Keratinocyte (primary cell): ENCODE measurements at regions not wholly inside any gene's neighbourhood (a gene's known extent, or its start where the extent isn't known, plus 50 kb on each side); places are given as distances from the start of the nearest gene placed in this dataset.

Experiments used
- DNase-seq: peaks from one replicate; pipeline ENCODE4 v3.0.0-alpha.2; 2011; ENCODE audit warnings: low read depth, missing footprints, low spot score
- FAIRE-seq: peaks from 2 replicates; lab custom pipeline; 2011; peaks lifted over from hg19 to GRCh38; lab: Jason Lieb, UNC
- H2AFZ ChIP-seq: 2 replicates; pipeline ENCODE4 v1.6.0; 2012; ENCODE audit warnings: low read length, control low read depth, inconsistent platforms; ENCODE audit not compliant: control insufficient read depth
- H3K27ac ChIP-seq: 2 replicates; pipeline ENCODE4 v1.5.1; 2011; ENCODE audit warnings: low read length; ENCODE audit not compliant: control insufficient read depth, insufficient read depth
- H3K27me3 ChIP-seq: 3 replicates; pipeline ENCODE4 v1.6.0; 2011; ENCODE audit warnings: low read length; ENCODE audit not compliant: control insufficient read depth, insufficient read depth; ENCODE audit errors: extremely low read depth
- H3K36me3 ChIP-seq, 2 experiments: 2 replicates in 1 of 2; 3 replicates in 1 of 2; pipeline ENCODE4 v1.5.1; 2011; ENCODE audit warnings: low read length in 2 of 2, mild to moderate bottlenecking in 1 of 2; ENCODE audit not compliant: control insufficient read depth in 2 of 2, insufficient read depth in 2 of 2; ENCODE audit errors: extremely low read depth in 1 of 2
- H3K4me1 ChIP-seq: 3 replicates; pipeline ENCODE4 v1.5.1; 2011; ENCODE audit warnings: low read length; ENCODE audit not compliant: control insufficient read depth, insufficient read depth; ENCODE audit errors: extremely low read depth
- H3K4me2 ChIP-seq: 3 replicates; pipeline ENCODE4 v1.6.0; 2011; ENCODE audit warnings: low read depth, low read length; ENCODE audit not compliant: control insufficient read depth, insufficient read depth; ENCODE audit errors: extremely low read depth
- H3K4me3 ChIP-seq, 3 experiments: fragments of 200-600 bp in 1 of 3; sonication (generic) in 1 of 3; 2 replicates in 2 of 3; 3 replicates in 1 of 3; pipeline ENCODE4 v1.5.1; 2011 to 2016; ENCODE audit warnings: low read length in 3 of 3, mild to moderate bottlenecking in 3 of 3, control low read depth in 2 of 3, inconsistent platforms in 1 of 3, low read depth in 1 of 3, mixed read lengths in 1 of 3, mixed run types in 1 of 3, moderate library complexity in 1 of 3; ENCODE audit not compliant: control insufficient read depth in 2 of 3, insufficient read depth in 2 of 3; ENCODE audit errors: extremely low read depth in 1 of 3
- H3K79me2 ChIP-seq: 2 replicates; pipeline ENCODE4 v1.6.0; 2012; ENCODE audit warnings: low read length; ENCODE audit not compliant: control insufficient read depth, insufficient read depth
- H3K9ac ChIP-seq: 3 replicates; pipeline ENCODE4 v1.6.0; 2011; ENCODE audit warnings: low read length; ENCODE audit not compliant: control insufficient read depth, insufficient read depth; ENCODE audit errors: extremely low read depth
- H3K9me1 ChIP-seq: 3 replicates; pipeline ENCODE4 v1.6.0; 2011; ENCODE audit warnings: low read length; ENCODE audit not compliant: control insufficient read depth, insufficient read depth; ENCODE audit errors: extremely low read depth
- H3K9me3 ChIP-seq: 2 replicates; pipeline ENCODE4 v1.5.1; 2012; ENCODE audit warnings: low read depth, low read length; ENCODE audit not compliant: control insufficient read depth
- H4K20me1 ChIP-seq: 3 replicates; pipeline ENCODE4 v1.6.0; 2011; ENCODE audit warnings: low read length; ENCODE audit not compliant: control insufficient read depth, insufficient read depth; ENCODE audit errors: extremely low read depth
- EZH2 ChIP-seq: IDR thresholded peaks from one replicate; pipeline ENCODE4 v1.6.1; 2012; ENCODE audit warnings: inconsistent platforms, mild to moderate bottlenecking, low read length, moderate library complexity
- dilution Hi-C: fragments of 300-500 bp; cut with MboI; formaldehyde crosslinking; loops from one replicate; pipeline ENCODE4 v1.7.0; 2020; ENCODE audit warnings: low sequenced_read_pairs; ENCODE audit not compliant: extremely low pct_ligation_motif_present
- TF ChIP-seq, protein P1 (sequence below), 3 experiments: IDR thresholded peaks in 1 of 3; conservative IDR thresholded peaks in 1 of 3; optimal IDR thresholded peaks in 1 of 3; 2 replicates in 2 of 3; 3 replicates in 1 of 3; pipeline versions ENCODE3 to v1.5.1; 2011; ENCODE audit warnings: low read length in 3 of 3, mild to moderate bottlenecking in 3 of 3, moderate library complexity in 2 of 3, control low read depth in 1 of 3, inconsistent platforms in 1 of 3; ENCODE audit not compliant: insufficient read depth in 2 of 3; ENCODE audit errors: extremely low read depth in 1 of 3

- DNase-seq: no peak
- dilution Hi-C loops: no loop called here
- Histone ChIP-seq H3K36me3 (no peaks in the 10 kb centered on the region), H3K9ac (no peak overlapping the region), H3K4me1 (no peaks in the 10 kb centered on the region), H4K20me1 (no peaks in the 10 kb centered on the region), H3K9me1 (no peaks in the 10 kb centered on the region), H2AFZ (no peak overlapping the region), H3K9me3 (peaks cover 4% of the 10 kb centered on the region), H3K4me3 (no peak overlapping the region), H3K4me2 (no peak overlapping the region), H3K27me3 (no peaks in the 10 kb centered on the region), H3K79me2 (no peaks in the 10 kb centered on the region), H3K27ac (no peak overlapping the region)
- no peak for FAIRE-seq
- TF ChIP-seq, protein P1, sequence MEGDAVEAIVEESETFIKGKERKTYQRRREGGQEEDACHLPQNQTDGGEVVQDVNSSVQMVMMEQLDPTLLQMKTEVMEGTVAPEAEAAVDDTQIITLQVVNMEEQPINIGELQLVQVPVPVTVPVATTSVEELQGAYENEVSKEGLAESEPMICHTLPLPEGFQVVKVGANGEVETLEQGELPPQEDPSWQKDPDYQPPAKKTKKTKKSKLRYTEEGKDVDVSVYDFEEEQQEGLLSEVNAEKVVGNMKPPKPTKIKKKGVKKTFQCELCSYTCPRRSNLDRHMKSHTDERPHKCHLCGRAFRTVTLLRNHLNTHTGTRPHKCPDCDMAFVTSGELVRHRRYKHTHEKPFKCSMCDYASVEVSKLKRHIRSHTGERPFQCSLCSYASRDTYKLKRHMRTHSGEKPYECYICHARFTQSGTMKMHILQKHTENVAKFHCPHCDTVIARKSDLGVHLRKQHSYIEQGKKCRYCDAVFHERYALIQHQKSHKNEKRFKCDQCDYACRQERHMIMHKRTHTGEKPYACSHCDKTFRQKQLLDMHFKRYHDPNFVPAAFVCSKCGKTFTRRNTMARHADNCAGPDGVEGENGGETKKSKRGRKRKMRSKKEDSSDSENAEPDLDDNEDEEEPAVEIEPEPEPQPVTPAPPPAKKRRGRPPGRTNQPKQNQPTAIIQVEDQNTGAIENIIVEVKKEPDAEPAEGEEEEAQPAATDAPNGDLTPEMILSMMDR (optimal IDR thresholded peaks at IDR 0.05 in 1 of 3, IDR thresholded peaks at IDR 0.05 in 1 of 3, conservative IDR thresholded peaks at IDR 0.05 in 1 of 3; ENCODE audit: extremely low read depth in 1 of 3, insufficient read depth in 2 of 3, low read length in 3 of 3): no peak
- TF ChIP-seq EZH2: no peak
Measured at GRCh38 chr5:147998704-147999103, 65.1 kb upstream of the SPINK5 start.

DNA sequence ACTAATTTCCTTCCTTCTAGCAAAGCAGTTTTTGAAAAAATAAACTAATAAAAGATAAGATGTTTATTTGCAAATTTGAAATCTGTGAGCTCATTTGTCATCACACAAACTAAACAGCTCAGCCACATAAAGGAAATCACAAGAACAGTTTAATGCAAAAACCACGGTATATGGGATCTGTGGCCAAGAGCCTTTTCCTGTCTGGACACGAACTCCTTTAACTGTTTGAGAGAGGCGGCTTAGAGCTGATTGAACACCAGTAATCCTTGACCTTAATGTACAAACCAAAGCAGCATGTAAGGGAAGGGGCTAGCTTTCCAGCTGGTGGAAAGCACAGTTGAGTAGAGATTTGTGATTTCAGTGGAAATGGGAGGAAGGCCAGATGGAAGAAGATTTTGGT is 66.3 kb upstream of the SPINK5 start:
- Histone ChIP-seq H3K9me1 (no peaks in the 10 kb centered on the region), H3K9ac (no peak overlapping the region), H3K27me3 (no peaks in the 10 kb centered on the region), H3K4me3 (no peak overlapping the region), H3K27ac (no peak overlapping the region), H4K20me1 (no peaks in the 10 kb centered on the region), H3K9me3 (peaks cover 4% of the 10 kb centered on the region), H2AFZ (no peak overlapping the region), H3K4me2 (no peak overlapping the region), H3K4me1 (no peaks in the 10 kb centered on the region), H3K79me2 (no peaks in the 10 kb centered on the region), H3K36me3 (no peaks in the 10 kb centered on the region)
- dilution Hi-C loops: no loop called here
- TF ChIP-seq EZH2: no peak
- TF ChIP-seq, protein P1 (optimal IDR thresholded peaks at IDR 0.05 in 1 of 3, IDR thresholded peaks at IDR 0.05 in 1 of 3, conservative IDR thresholded peaks at IDR 0.05 in 1 of 3; ENCODE audit: extremely low read depth in 1 of 3, insufficient read depth in 2 of 3, low read length in 3 of 3): no peak
- FAIRE-seq: no peak
- no peak for DNase-seq
